Progenitor cell of endocrine pancreas (in vitro differentiated cells): ENCODE measurements at regions not wholly inside any gene's neighbourhood (a gene's known extent, or its start where the extent isn't known, plus 50 kb on each side); places are given as distances from the start of the nearest gene placed in this dataset.

ENCODE experiments used
- DNase-seq: peaks from one replicate; pipeline ENCODE4 v3.0.0; 2021; ENCODE audit warnings: low spot score; ENCODE audit not compliant: unreplicated experiment
- H3K27ac Mint-ChIP-seq: 2 replicates; pipeline ENCODE4 v1.8.0; 2021; ENCODE audit warnings: mild to moderate bottlenecking, moderate library complexity, mixed read lengths
- H3K27me3 Mint-ChIP-seq: 2 replicates; pipeline ENCODE4 v1.8.0; 2021; ENCODE audit warnings: mixed read lengths
- H3K36me3 Mint-ChIP-seq: 2 replicates; pipeline ENCODE4 v1.8.0; 2022; ENCODE audit warnings: mixed read lengths; ENCODE audit not compliant: insufficient read depth
- H3K4me1 Mint-ChIP-seq: 2 replicates; pipeline ENCODE4 v1.8.0; 2021; ENCODE audit warnings: low read depth, mixed read lengths
- H3K4me3 Mint-ChIP-seq: 2 replicates; pipeline ENCODE4 v1.8.0; 2021; ENCODE audit warnings: low read depth, mild to moderate bottlenecking, moderate library complexity, mixed read lengths
- H3K9me3 Mint-ChIP-seq: 2 replicates; pipeline ENCODE4 v1.8.0; 2021; ENCODE audit warnings: low read depth, mixed read lengths
- TF ChIP-seq, protein P1 (sequence below): fragments of 200-600 bp; sonication (generic); IDR thresholded peaks from one replicate; pipeline ENCODE4 v1.5.0; 2021; ENCODE audit warnings: antibody characterized with exemption, mild to moderate bottlenecking; ENCODE audit not compliant: unreplicated experiment

DNA sequence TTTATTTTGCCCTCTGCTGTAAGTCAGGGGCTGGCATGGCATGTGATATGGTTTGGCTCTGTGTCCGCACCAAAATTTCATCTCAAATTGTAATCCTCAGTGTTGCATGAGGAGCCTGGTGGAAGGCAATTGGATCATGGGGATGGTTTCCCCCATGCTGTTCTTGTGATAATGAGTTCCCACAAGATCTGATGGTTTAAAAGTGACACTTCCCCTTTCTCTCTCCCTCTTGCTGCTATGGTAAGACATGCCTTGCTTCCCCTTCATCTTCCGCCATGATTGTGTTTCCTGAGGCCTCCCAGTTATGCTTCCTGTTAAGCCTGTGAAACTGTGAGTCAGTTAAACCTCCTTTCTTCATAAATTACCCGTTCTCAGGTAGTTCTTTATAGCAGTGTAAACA, 72.0 kb upstream of the MSX1 start:
- no peak for DNase-seq
- TF ChIP-seq, protein P1, sequence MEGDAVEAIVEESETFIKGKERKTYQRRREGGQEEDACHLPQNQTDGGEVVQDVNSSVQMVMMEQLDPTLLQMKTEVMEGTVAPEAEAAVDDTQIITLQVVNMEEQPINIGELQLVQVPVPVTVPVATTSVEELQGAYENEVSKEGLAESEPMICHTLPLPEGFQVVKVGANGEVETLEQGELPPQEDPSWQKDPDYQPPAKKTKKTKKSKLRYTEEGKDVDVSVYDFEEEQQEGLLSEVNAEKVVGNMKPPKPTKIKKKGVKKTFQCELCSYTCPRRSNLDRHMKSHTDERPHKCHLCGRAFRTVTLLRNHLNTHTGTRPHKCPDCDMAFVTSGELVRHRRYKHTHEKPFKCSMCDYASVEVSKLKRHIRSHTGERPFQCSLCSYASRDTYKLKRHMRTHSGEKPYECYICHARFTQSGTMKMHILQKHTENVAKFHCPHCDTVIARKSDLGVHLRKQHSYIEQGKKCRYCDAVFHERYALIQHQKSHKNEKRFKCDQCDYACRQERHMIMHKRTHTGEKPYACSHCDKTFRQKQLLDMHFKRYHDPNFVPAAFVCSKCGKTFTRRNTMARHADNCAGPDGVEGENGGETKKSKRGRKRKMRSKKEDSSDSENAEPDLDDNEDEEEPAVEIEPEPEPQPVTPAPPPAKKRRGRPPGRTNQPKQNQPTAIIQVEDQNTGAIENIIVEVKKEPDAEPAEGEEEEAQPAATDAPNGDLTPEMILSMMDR = no peak

DNA sequence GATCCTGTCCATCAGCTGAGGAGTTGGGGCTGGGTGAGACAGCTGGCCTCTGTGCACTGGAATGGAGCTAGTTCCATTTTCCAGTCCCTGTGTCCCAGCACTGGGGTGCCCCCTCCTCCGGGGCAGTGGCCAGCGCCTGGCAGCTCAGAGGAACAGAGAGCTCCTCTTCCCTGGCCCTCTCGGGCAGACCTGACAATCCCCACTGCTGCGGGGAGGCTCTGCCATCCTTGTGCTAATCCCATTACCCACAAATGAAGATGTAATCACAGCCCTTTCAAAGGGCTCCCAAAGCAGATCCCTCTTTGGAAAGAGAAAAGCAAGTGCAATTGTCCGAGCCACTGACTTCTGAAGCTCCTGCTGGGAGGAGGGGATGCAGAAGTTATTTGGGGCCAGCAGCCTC, 75.1 kb upstream of the MSX1 start:
- H3K27me3 Mint-ChIP-seq = peaks cover 12% of the 10 kb centered on the region

More for the DNA sequence above, 72.0 kb upstream of the MSX1 start:
- Mint-ChIP-seq H3K4me3 (no peak overlapping the region), H3K27ac (no peak overlapping the region), H3K4me1 (no peaks in the 10 kb centered on the region), H3K9me3 (peaks cover 19% of the 10 kb centered on the region), H3K27me3 (peaks cover 1% of the 10 kb centered on the region), H3K36me3 (peaks cover 7% of the 10 kb centered on the region)

DNA sequence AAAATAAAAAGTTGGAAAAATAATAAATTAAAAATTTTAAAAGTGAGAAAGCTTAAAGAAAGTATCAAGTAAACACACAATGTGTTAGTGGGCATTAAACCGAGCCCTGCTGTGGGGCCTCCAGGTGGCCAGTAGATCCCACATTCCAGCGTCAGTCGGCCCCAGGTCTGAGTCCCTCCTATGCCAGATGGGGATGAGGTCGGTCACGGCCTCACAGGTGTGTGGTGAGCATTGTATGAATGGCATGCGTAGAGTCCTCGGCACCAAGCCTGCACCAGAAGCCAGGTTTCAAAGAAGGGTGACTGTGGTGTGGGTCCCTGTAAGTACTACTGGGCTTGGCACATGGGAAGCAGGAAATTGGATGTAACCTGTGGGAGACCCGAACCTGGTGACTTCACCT, 75.6 kb upstream of the MSX1 start:
- Mint-ChIP-seq H3K27ac (no peak overlapping the region), H3K4me1 (no peaks in the 10 kb centered on the region), H3K4me3 (no peak overlapping the region), H3K36me3 (peaks cover 5% of the 10 kb centered on the region), H3K27me3 (peaks cover 15% of the 10 kb centered on the region), H3K9me3 (peaks cover 9% of the 10 kb centered on the region)
- TF ChIP-seq, protein P1 = no peak
- DNase-seq = no peak

More for the DNA sequence above, 75.1 kb upstream of the MSX1 start:
- Mint-ChIP-seq H3K27ac (no peak overlapping the region), H3K9me3 (peaks cover 13% of the 10 kb centered on the region), H3K4me3 (no peak overlapping the region), H3K4me1 (no peaks in the 10 kb centered on the region), H3K36me3 (peaks cover 5% of the 10 kb centered on the region)
- no peak for DNase-seq
- TF ChIP-seq, protein P1 = no peak

DNA sequence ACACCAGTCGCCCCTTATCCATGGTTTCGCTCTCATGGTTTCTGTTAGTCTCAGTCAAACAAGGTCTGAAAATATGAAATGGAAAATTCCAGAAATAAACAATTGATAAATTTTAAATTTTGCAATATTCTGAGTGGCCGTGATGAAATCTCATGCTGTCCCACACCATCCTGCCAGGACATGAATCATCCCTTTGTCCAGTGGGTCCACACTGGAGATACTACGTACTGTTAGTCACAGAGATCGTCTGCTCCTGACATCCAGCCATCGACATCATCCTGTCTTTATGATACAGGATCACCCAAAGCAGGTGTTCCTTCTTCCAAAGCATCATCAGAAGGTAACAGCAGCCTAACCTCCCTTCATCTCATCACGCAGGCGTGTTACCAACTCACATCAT, 76.5 kb upstream of the MSX1 start:
- Mint-ChIP-seq H3K36me3 (peaks cover 5% of the 10 kb centered on the region), H3K27ac (no peak overlapping the region), H3K4me3 (no peak overlapping the region), H3K9me3 (peaks cover 6% of the 10 kb centered on the region), H3K4me1 (no peaks in the 10 kb centered on the region), H3K27me3 (peaks cover 18% of the 10 kb centered on the region)
- TF ChIP-seq, protein P1 = no peak
- DNase-seq = no peak

DNA sequence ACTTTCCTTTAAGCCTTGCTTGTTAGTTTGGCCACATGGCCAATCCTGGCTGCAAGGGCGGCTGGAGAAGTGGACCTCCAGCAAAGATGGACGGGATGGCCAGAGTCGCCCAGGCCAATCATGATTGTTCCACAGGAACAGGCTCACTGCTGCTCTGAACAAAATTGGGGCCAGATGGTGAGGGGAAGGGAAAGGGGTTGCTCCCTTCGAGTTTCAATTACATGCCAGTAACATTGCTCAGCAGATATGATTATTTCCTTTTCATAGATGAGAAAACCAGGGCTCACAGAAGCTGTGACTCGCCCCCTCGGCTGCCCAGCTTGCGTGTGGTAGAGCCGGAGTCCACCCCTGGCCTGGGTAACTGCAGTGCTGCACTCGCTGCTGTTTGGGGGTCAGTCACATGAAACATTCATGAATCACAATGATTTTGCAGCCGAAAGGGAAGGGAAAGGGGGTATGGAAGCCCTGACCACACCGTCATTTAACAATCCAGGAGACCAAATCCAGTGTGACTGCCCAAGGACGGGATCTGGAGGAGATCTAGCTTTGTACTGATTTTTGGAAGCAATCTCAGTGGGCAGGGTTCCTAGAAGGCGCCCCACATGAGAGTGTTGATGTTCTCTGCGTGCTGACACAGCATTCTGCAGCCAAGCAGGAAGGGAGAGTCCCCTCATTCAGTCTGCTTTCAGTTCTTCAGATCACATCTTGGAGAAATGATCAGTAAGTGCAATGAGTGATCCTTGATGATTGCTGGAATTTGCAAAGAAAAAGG, 77.3 kb upstream of the MSX1 start:
- DNase-seq = no peak
- Mint-ChIP-seq H3K4me1 (no peaks in the 10 kb centered on the region), H3K27me3 (peaks cover 18% of the 10 kb centered on the region), H3K36me3 (no peaks in the 10 kb centered on the region), H3K4me3 (no peak overlapping the region), H3K9me3 (no peaks in the 10 kb centered on the region), H3K27ac (no peak overlapping the region)
- TF ChIP-seq, protein P1 = no peak
